Keratinocyte (primary cell): ENCODE measurements at regions not wholly inside any gene's neighbourhood (a gene's known extent, or its start where the extent isn't known, plus 50 kb on each side); places are given as distances from the start of the nearest gene placed in this dataset.

Experiments
- DNase-seq: peaks from one replicate; pipeline ENCODE4 v3.0.0-alpha.2; 2011; ENCODE audit warnings: low read depth, missing footprints, low spot score
- FAIRE-seq: peaks from 2 replicates; lab custom pipeline; 2011; peaks lifted over from hg19 to GRCh38; lab: Jason Lieb, UNC
- H2AFZ ChIP-seq: 2 replicates; pipeline ENCODE4 v1.6.0; 2012; ENCODE audit warnings: low read length, control low read depth, inconsistent platforms; ENCODE audit not compliant: control insufficient read depth
- H3K27ac ChIP-seq: 2 replicates; pipeline ENCODE4 v1.5.1; 2011; ENCODE audit warnings: low read length; ENCODE audit not compliant: control insufficient read depth, insufficient read depth
- H3K27me3 ChIP-seq: 3 replicates; pipeline ENCODE4 v1.6.0; 2011; ENCODE audit warnings: low read length; ENCODE audit not compliant: control insufficient read depth, insufficient read depth; ENCODE audit errors: extremely low read depth
- H3K36me3 ChIP-seq, 2 experiments: 2 replicates in 1 of 2; 3 replicates in 1 of 2; pipeline ENCODE4 v1.5.1; 2011; ENCODE audit warnings: low read length in 2 of 2, mild to moderate bottlenecking in 1 of 2; ENCODE audit not compliant: control insufficient read depth in 2 of 2, insufficient read depth in 2 of 2; ENCODE audit errors: extremely low read depth in 1 of 2
- H3K4me1 ChIP-seq: 3 replicates; pipeline ENCODE4 v1.5.1; 2011; ENCODE audit warnings: low read length; ENCODE audit not compliant: control insufficient read depth, insufficient read depth; ENCODE audit errors: extremely low read depth
- H3K4me2 ChIP-seq: 3 replicates; pipeline ENCODE4 v1.6.0; 2011; ENCODE audit warnings: low read depth, low read length; ENCODE audit not compliant: control insufficient read depth, insufficient read depth; ENCODE audit errors: extremely low read depth
- H3K4me3 ChIP-seq, 3 experiments: fragments of 200-600 bp in 1 of 3; sonication (generic) in 1 of 3; 2 replicates in 2 of 3; 3 replicates in 1 of 3; pipeline ENCODE4 v1.5.1; 2011 to 2016; ENCODE audit warnings: low read length in 3 of 3, mild to moderate bottlenecking in 3 of 3, control low read depth in 2 of 3, inconsistent platforms in 1 of 3, low read depth in 1 of 3, mixed read lengths in 1 of 3, mixed run types in 1 of 3, moderate library complexity in 1 of 3; ENCODE audit not compliant: control insufficient read depth in 2 of 3, insufficient read depth in 2 of 3; ENCODE audit errors: extremely low read depth in 1 of 3
- H3K79me2 ChIP-seq: 2 replicates; pipeline ENCODE4 v1.6.0; 2012; ENCODE audit warnings: low read length; ENCODE audit not compliant: control insufficient read depth, insufficient read depth
- H3K9ac ChIP-seq: 3 replicates; pipeline ENCODE4 v1.6.0; 2011; ENCODE audit warnings: low read length; ENCODE audit not compliant: control insufficient read depth, insufficient read depth; ENCODE audit errors: extremely low read depth
- H3K9me1 ChIP-seq: 3 replicates; pipeline ENCODE4 v1.6.0; 2011; ENCODE audit warnings: low read length; ENCODE audit not compliant: control insufficient read depth, insufficient read depth; ENCODE audit errors: extremely low read depth
- H3K9me3 ChIP-seq: 2 replicates; pipeline ENCODE4 v1.5.1; 2012; ENCODE audit warnings: low read depth, low read length; ENCODE audit not compliant: control insufficient read depth
- H4K20me1 ChIP-seq: 3 replicates; pipeline ENCODE4 v1.6.0; 2011; ENCODE audit warnings: low read length; ENCODE audit not compliant: control insufficient read depth, insufficient read depth; ENCODE audit errors: extremely low read depth
- CTCF ChIP-seq, 3 experiments: IDR thresholded peaks in 1 of 3; conservative IDR thresholded peaks in 1 of 3; optimal IDR thresholded peaks in 1 of 3; 2 replicates in 2 of 3; 3 replicates in 1 of 3; pipeline versions ENCODE3 to v1.5.1; 2011; ENCODE audit warnings: low read length in 3 of 3, mild to moderate bottlenecking in 3 of 3, moderate library complexity in 2 of 3, control low read depth in 1 of 3, inconsistent platforms in 1 of 3; ENCODE audit not compliant: insufficient read depth in 2 of 3; ENCODE audit errors: extremely low read depth in 1 of 3
- EZH2 ChIP-seq: IDR thresholded peaks from one replicate; pipeline ENCODE4 v1.6.1; 2012; ENCODE audit warnings: inconsistent platforms, mild to moderate bottlenecking, low read length, moderate library complexity
- dilution Hi-C: fragments of 300-500 bp; cut with MboI; formaldehyde crosslinking; loops from one replicate; pipeline ENCODE4 v1.7.0; 2020; ENCODE audit warnings: low sequenced_read_pairs; ENCODE audit not compliant: extremely low pct_ligation_motif_present

GRCh38 chr19:28495046-28495445 is 717.9 kb downstream of the UQCRFS1 start:
- Histone ChIP-seq H3K4me1 (no peaks in the 10 kb centered on the region), H3K9ac (no peak overlapping the region), H3K36me3 (no peaks in the 10 kb centered on the region), H3K27ac (no peak overlapping the region), H3K9me3 (no peaks in the 10 kb centered on the region), H3K4me3 (no peak overlapping the region), H3K9me1 (no peaks in the 10 kb centered on the region), H3K27me3 (no peaks in the 10 kb centered on the region), H4K20me1 (no peaks in the 10 kb centered on the region), H3K4me2 (no peak overlapping the region), H2AFZ (no peak overlapping the region), H3K79me2 (no peaks in the 10 kb centered on the region)
- TF ChIP-seq EZH2 (no peak), CTCF (optimal IDR thresholded peaks at IDR 0.05 in 1 of 3, IDR thresholded peaks at IDR 0.05 in 1 of 3, conservative IDR thresholded peaks at IDR 0.05 in 1 of 3; ENCODE audit: extremely low read depth in 1 of 3, insufficient read depth in 2 of 3, low read length in 3 of 3) (no peak)
- DNase-seq, result no peak
- dilution Hi-C loops, result no loop called here
- FAIRE-seq, result no peak

GRCh38 chr19:28494461-28494860 is 718.5 kb downstream of the UQCRFS1 start:
- Histone ChIP-seq H3K9ac (no peak overlapping the region), H3K79me2 (no peaks in the 10 kb centered on the region), H2AFZ (no peak overlapping the region), H3K27me3 (no peaks in the 10 kb centered on the region), H4K20me1 (no peaks in the 10 kb centered on the region), H3K4me3 (no peak overlapping the region), H3K36me3 (no peaks in the 10 kb centered on the region), H3K9me1 (no peaks in the 10 kb centered on the region), H3K27ac (no peak overlapping the region), H3K9me3 (no peaks in the 10 kb centered on the region), H3K4me1 (no peaks in the 10 kb centered on the region), H3K4me2 (no peak overlapping the region)
- TF ChIP-seq EZH2 (no peak), CTCF (optimal IDR thresholded peaks at IDR 0.05 in 1 of 3, IDR thresholded peaks at IDR 0.05 in 1 of 3, conservative IDR thresholded peaks at IDR 0.05 in 1 of 3; ENCODE audit: extremely low read depth in 1 of 3, insufficient read depth in 2 of 3, low read length in 3 of 3) (no peak)
- DNase-seq (no peak), FAIRE-seq (no peak)
- dilution Hi-C loops, result no loop called here
